ENCODE measurements at regions not wholly inside any gene's neighbourhood (a gene's known extent, or its start where the extent isn't known, plus 50 kb on each side); places are given as distances from the start of the nearest gene placed in this dataset.

DNA sequence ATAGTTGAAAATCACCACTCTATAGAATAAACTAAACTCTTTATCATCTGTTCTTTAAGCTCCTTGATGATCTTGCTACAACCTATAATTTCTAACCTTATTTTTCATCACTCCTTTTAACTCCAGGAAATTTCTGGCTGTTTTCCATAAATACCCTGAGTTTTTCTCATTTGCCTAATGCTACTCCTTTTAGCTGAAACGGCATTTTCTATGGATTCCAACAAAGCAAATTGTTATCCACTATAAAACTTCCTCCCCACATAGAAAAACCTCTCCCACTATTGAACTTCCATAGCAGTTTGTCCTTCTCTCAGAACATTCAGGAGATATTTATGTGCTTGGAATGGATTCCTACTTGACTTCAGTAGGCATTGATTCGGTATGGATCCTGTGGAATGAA, 122.8 kb downstream of the SLC41A2 start:
- TF ChIP-seq, protein P1, sequence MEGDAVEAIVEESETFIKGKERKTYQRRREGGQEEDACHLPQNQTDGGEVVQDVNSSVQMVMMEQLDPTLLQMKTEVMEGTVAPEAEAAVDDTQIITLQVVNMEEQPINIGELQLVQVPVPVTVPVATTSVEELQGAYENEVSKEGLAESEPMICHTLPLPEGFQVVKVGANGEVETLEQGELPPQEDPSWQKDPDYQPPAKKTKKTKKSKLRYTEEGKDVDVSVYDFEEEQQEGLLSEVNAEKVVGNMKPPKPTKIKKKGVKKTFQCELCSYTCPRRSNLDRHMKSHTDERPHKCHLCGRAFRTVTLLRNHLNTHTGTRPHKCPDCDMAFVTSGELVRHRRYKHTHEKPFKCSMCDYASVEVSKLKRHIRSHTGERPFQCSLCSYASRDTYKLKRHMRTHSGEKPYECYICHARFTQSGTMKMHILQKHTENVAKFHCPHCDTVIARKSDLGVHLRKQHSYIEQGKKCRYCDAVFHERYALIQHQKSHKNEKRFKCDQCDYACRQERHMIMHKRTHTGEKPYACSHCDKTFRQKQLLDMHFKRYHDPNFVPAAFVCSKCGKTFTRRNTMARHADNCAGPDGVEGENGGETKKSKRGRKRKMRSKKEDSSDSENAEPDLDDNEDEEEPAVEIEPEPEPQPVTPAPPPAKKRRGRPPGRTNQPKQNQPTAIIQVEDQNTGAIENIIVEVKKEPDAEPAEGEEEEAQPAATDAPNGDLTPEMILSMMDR (IDR thresholded peaks at IDR 0.05; ENCODE audit: insufficient read depth, low read depth, low read length), result no peak
- no peak for TF ChIP-seq EZH2 (IDR thresholded peaks at IDR 0.05; ENCODE audit: insufficient read depth, low read length)
